ENCODE measurements at regions not wholly inside any gene's neighbourhood (a gene's known extent, or its start where the extent isn't known, plus 50 kb on each side); places are given as distances from the start of the nearest gene placed in this dataset.

DNA sequence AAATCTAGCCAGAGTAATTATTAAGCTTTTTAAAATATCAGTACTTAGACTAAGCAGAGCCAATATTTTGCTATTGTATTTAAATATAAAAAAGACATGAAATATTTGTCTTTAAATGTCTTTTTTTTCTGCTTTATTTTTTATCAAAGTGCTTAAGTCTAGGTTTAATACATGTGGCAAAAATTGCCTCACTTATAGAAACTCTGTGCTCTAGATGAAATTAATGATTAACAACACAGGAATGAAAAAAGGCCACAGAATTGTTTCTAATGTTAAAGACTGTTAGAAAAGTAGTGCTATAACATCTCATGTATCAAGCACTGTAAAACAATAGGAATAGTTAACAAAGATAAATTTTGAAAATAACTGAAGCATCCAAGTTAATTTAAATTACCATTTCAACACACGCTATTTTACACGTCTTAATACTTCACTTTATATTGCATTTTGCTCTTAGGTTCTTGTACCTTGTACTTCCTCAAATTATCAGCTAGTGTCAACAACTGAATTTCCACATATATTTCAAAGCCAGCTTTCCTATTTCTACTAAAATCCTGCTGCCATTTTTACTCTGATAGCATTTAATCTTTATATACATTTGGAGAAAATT, 1515.1 kb downstream of the HACE1 start:
- TF ChIP-seq POLR2A (IDR thresholded peaks at IDR 0.05; ENCODE audit: low read depth, low read length) (no peak), POLR2AphosphoS5 (IDR thresholded peaks at IDR 0.05; ENCODE audit: low read depth, low read length) (no peak)

Data from GM12892 (cell line).